AG04450 (cell line): ENCODE measurements at regions not wholly inside any gene's neighbourhood (a gene's known extent, or its start where the extent isn't known, plus 50 kb on each side); places are given as distances from the start of the nearest gene placed in this dataset.

Source experiments
- CTCF ChIA-PET: fragments of 300-600, 350-600 bp; formaldehyde crosslinking; extraction: SDS; loops from one replicate; lab custom pipeline; 2022; ENCODE audit warnings: antibody characterized with exemption, inconsistent platforms; lab: Charles Lee
- POLR2A ChIA-PET: fragments of 350-600 bp; formaldehyde crosslinking; extraction: SDS; loops from one replicate; lab custom pipeline; 2021; ENCODE audit warnings: antibody characterized with exemption, inconsistent platforms; lab: Yijun Ruan, JAX
- DNase-seq: peaks from one replicate; pipeline ENCODE4 v3.0.0-alpha.2; 2011; ENCODE audit warnings: low read depth, low spot score
- H3K27ac ChIP-seq: one replicate; pipeline ENCODE4 v1.5.1; 2012; ENCODE audit warnings: low read depth, low read length, control low read depth
- H3K27me3 ChIP-seq: one replicate; pipeline ENCODE4 v1.6.0; 2012; ENCODE audit warnings: low read length; ENCODE audit not compliant: control insufficient read depth, insufficient read depth
- H3K4me3 ChIP-seq: 2 replicates; pipeline ENCODE4 v1.5.1; 2011; ENCODE audit warnings: mild to moderate bottlenecking, low read depth, low read length, control low read depth
- H3K9me3 ChIP-seq: 2 replicates; pipeline ENCODE4 v1.5.1; 2012; ENCODE audit warnings: low read length; ENCODE audit not compliant: control insufficient read depth, insufficient read depth
- CTCF ChIP-seq: IDR thresholded peaks from 2 replicates; pipeline ENCODE4 v1.5.1; 2011; ENCODE audit warnings: low read depth, low read length, control low read depth, inconsistent platforms

DNA sequence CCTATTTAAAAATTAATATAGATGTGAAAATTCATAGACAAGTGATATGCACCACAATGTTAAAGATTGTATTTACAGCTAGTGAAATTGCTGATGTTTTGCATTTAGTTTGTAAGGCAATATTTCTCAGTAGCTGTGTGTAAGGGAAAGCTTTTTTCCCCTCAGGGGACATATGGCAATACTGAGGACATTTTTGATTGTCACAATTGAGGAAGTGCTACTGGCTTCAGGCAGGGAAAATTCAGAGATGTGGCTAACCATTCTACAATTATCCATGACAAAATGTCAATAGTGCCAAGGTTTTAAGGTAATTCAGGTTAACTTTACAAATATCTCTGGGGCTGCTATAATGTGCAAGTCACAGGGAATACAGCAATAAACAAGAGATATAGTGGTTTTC is 66.1 kb upstream of the IL15 start:
- Histone ChIP-seq H3K27ac (no peak overlapping the region), H3K9me3 (no peaks in the 10 kb centered on the region), H3K4me3 (no peak overlapping the region), H3K27me3 (no peaks in the 10 kb centered on the region)
- no peak for TF ChIP-seq CTCF
- CTCF ChIA-PET: no interaction called here
- DNase-seq: no peak
- POLR2A ChIA-PET: no interaction called here

DNA sequence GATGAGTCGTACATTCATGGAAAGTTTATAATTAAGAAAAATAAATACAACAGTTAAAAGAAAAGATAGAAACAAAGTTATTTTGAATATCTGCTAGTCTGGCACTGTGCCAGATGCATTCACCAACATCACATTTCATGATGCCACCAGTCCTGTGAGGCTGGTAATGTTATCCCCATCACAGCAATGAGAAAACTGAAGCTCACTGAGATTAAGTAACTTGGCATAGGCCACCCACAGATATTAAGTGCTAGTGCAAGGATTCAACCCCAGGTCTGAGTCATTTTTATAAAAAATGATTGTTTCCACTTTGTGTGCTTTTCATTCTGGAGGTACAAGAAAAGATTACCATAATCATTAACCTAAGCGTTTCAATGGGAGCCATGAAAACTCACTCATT is 65.0 kb upstream of the IL15 start:
- Histone ChIP-seq H3K27ac (no peak overlapping the region), H3K27me3 (no peaks in the 10 kb centered on the region), H3K9me3 (no peaks in the 10 kb centered on the region), H3K4me3 (no peak overlapping the region)
- DNase-seq: no peak
- no peak for TF ChIP-seq CTCF
- ChIA-PET POLR2A (no interaction called here), CTCF (interaction anchor here (3.2 kb wide), 1 partner anchor 225 kb away, joined by 9 read pairs; no protein-coding TSS in a partner anchor)

GRCh38 chr4:141571793-141572192 is 64.6 kb upstream of the IL15 start:
- no peaks in the 10 kb centered on the region for H3K27me3 ChIP-seq
- no peak overlapping the region for H3K4me3 ChIP-seq
- no peak for DNase-seq
- H3K9me3 ChIP-seq: no peaks in the 10 kb centered on the region
- no peak for TF ChIP-seq CTCF
- ChIA-PET POLR2A (no interaction called here), CTCF (interaction anchor here (3.2 kb wide), 1 partner anchor 226 kb away, joined by 9 read pairs; no protein-coding TSS in a partner anchor)
- H3K27ac ChIP-seq: no peak overlapping the region

- CTCF ChIA-PET: interaction anchor here (3.2 kb wide), 1 partner anchor 228 kb away, joined by 9 read pairs; no protein-coding TSS in a partner anchor
- no peak for TF ChIP-seq CTCF
- POLR2A ChIA-PET: no interaction called here
Observed at GRCh38 chr4:141573678-141574077, 62.7 kb upstream of the IL15 start.

GRCh38 chr4:141575884-141576283 is 60.5 kb upstream of the IL15 start:
- Histone ChIP-seq H3K9me3 (no peaks in the 10 kb centered on the region), H3K4me3 (no peak overlapping the region), H3K27ac (no peak overlapping the region), H3K27me3 (no peaks in the 10 kb centered on the region)
- TF ChIP-seq CTCF: no peak
- POLR2A ChIA-PET: no interaction called here
- no peak for DNase-seq
- CTCF ChIA-PET: interaction anchor here (1.0 kb wide), 1 partner anchor 9 kb away, joined by 3 read pairs; no protein-coding TSS in a partner anchor

More at GRCh38 chr4:141573678-141574077, 62.7 kb upstream of the IL15 start:
- no peak overlapping the region for H3K27ac ChIP-seq
- no peak overlapping the region for H3K4me3 ChIP-seq
- no peaks in the 10 kb centered on the region for H3K9me3 ChIP-seq
- no peaks in the 10 kb centered on the region for H3K27me3 ChIP-seq
- DNase-seq: no peak
